ENCODE measurements at regions not wholly inside any gene's neighbourhood (a gene's known extent, or its start where the extent isn't known, plus 50 kb on each side); places are given as distances from the start of the nearest gene placed in this dataset.

DNA sequence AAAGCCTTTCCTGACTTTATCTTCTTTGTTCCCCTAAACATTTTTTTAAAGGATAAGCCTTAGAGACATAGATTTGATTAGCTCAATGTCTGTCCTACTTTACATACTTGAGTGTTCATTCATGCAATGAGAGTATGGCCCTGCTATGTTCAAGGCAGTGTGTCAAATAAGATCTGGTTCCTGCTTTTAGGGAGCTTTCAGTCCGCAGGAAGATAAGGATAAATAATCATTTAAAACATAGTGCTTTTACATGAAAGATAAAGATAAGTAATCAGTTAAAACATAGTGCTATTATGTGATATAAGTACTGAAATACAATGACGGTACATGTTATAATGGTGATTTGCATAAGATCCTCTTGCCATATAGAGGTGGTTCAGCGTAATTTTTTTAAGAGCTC lies 378.3 kb upstream of the PRICKLE1 start:
- Histone ChIP-seq H3K9me3 (no peaks in the 10 kb centered on the region), H3K4me1 (peaks cover 21% of the 10 kb centered on the region), H3K4me3 (ENCODE audit: low read depth, low read length) (no peak overlapping the region), H3K36me3 (no peaks in the 10 kb centered on the region), H3K27me3 (no peaks in the 10 kb centered on the region)
- TF ChIP-seq, protein P1, sequence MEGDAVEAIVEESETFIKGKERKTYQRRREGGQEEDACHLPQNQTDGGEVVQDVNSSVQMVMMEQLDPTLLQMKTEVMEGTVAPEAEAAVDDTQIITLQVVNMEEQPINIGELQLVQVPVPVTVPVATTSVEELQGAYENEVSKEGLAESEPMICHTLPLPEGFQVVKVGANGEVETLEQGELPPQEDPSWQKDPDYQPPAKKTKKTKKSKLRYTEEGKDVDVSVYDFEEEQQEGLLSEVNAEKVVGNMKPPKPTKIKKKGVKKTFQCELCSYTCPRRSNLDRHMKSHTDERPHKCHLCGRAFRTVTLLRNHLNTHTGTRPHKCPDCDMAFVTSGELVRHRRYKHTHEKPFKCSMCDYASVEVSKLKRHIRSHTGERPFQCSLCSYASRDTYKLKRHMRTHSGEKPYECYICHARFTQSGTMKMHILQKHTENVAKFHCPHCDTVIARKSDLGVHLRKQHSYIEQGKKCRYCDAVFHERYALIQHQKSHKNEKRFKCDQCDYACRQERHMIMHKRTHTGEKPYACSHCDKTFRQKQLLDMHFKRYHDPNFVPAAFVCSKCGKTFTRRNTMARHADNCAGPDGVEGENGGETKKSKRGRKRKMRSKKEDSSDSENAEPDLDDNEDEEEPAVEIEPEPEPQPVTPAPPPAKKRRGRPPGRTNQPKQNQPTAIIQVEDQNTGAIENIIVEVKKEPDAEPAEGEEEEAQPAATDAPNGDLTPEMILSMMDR (IDR thresholded peaks at IDR 0.05; ENCODE audit: low read depth, low read length) = no peak
- DNase-seq = no peak

- no peak for DNase-seq
- H3K4me1 ChIP-seq = peaks cover 26% of the 10 kb centered on the region
- no peaks in the 10 kb centered on the region for H3K9me3 ChIP-seq
- TF ChIP-seq, protein P1 (IDR thresholded peaks at IDR 0.05; ENCODE audit: low read depth, low read length) = no peak
- no peaks in the 10 kb centered on the region for H3K36me3 ChIP-seq
- H3K4me3 ChIP-seq (ENCODE audit: low read depth, low read length) = no peak overlapping the region
- no peaks in the 10 kb centered on the region for H3K27me3 ChIP-seq
These were observed 374.4 kb upstream of the PRICKLE1 start for GRCh38 chr12:42963988-42964387.

DNA sequence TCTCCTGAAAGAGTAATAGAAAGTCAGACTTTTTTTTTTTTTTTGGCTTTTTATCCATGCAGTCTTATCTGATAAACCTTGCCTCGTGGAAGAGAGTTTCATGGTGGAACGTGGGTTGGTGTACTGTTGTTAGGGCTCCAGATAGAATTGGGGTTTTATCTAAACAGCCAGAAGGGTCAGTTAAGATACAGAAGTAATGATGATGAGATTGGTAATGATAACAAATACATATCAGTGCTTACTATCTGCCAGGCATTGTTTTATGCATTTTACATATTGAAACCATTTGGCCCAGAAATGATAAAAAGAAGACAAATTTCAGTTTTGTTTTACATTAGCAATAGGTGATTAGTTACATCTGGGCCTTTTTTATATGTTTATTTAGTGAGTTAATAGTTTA lies 372.8 kb upstream of the PRICKLE1 start:
- H3K4me3 ChIP-seq (ENCODE audit: low read depth, low read length) = no peak overlapping the region
- no peaks in the 10 kb centered on the region for H3K27me3 ChIP-seq
- no peaks in the 10 kb centered on the region for H3K36me3 ChIP-seq
- DNase-seq = no peak
- H3K9me3 ChIP-seq = no peaks in the 10 kb centered on the region
- TF ChIP-seq, protein P1 (IDR thresholded peaks at IDR 0.05; ENCODE audit: low read depth, low read length) = no peak
- H3K4me1 ChIP-seq = peaks cover 24% of the 10 kb centered on the region

DNA sequence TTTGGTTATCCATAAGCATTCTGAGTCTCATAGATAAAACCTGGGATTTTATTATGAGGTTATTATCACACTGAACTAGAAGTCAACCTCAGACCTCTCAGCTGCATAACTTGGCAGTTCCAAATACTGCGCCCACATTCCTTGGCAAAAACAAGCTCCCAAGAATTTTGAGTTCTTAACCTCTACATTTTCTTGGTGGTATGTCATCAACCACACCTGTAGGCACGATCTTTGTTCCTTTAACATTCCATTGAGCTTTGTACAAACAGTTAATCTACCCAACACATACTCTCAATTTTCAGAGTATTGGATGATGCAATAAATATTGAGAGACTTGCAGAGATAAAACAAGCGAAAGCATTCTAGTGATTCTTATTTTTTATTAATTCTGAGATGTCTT lies 371.8 kb upstream of the PRICKLE1 start:
- TF ChIP-seq, protein P1 (IDR thresholded peaks at IDR 0.05; ENCODE audit: low read depth, low read length) = no peak
- H3K27me3 ChIP-seq = no peaks in the 10 kb centered on the region
- H3K9me3 ChIP-seq = no peaks in the 10 kb centered on the region
- DNase-seq = no peak
- H3K36me3 ChIP-seq = no peaks in the 10 kb centered on the region
- H3K4me1 ChIP-seq = peaks cover 22% of the 10 kb centered on the region
- H3K4me3 ChIP-seq (ENCODE audit: low read depth, low read length) = no peak overlapping the region

DNA sequence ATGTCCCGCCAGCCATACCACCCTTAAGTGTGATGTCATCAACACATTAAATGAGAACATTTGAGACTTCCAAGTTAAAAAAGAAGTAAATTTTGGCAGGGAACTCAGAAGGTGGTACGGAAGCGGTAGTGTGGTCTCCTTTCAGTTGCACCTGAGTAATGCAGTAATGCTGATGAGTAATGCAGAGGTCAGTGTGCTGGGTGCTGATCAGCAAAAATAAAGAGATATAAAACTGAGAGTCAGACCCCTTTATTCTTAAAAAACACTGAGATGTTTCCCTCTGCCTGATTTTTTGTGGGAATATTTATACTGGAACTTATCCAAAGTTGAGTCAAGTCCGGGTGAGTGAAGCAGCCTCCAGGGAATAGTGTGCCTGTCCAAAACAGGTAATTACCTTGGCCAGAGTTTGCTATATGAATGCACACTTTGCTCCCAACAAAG lies 370.6 kb upstream of the PRICKLE1 start:
- no peak overlapping the region for H3K4me3 ChIP-seq (ENCODE audit: low read depth, low read length)
- no peaks in the 10 kb centered on the region for H3K9me3 ChIP-seq
- TF ChIP-seq, protein P1 (IDR thresholded peaks at IDR 0.05; ENCODE audit: low read depth, low read length) = no peak
- peaks cover 20% of the 10 kb centered on the region for H3K4me1 ChIP-seq
- H3K27me3 ChIP-seq = no peaks in the 10 kb centered on the region
- H3K36me3 ChIP-seq = no peaks in the 10 kb centered on the region
- DNase-seq = no peak

GRCh38 chr12:42958291-42958674 lies 368.7 kb upstream of the PRICKLE1 start:
- TF ChIP-seq, protein P1 (IDR thresholded peaks at IDR 0.05; ENCODE audit: low read depth, low read length) = no peak
- Histone ChIP-seq H3K36me3 (no peaks in the 10 kb centered on the region), H3K4me1 (peaks cover 20% of the 10 kb centered on the region), H3K27me3 (no peaks in the 10 kb centered on the region), H3K9me3 (no peaks in the 10 kb centered on the region), H3K4me3 (ENCODE audit: low read depth, low read length) (no peak overlapping the region)
- peak; percentile 47 for DNase-seq

Data from BE2C (cell line).